Neural crest cell (in vitro differentiated cells): ENCODE measurements at regions not wholly inside any gene's neighbourhood (a gene's known extent, or its start where the extent isn't known, plus 50 kb on each side); places are given as distances from the start of the nearest gene placed in this dataset.

Source experiments
- DNase-seq: peaks from one replicate; pipeline ENCODE4 v3.0.0; 2021; ENCODE audit warnings: low read depth, mixed read lengths, low spot score
- H3K27ac Mint-ChIP-seq: one replicate; pipeline ENCODE4 v1.8.0; 2021; ENCODE audit warnings: mild to moderate bottlenecking, mixed read lengths; ENCODE audit not compliant: unreplicated experiment
- H3K27me3 Mint-ChIP-seq: 2 replicates; pipeline ENCODE4 v1.8.0; 2021; ENCODE audit warnings: low read depth, mild to moderate bottlenecking, mixed read lengths
- H3K36me3 Mint-ChIP-seq: 2 replicates; pipeline ENCODE4 v1.8.0; 2021; ENCODE audit warnings: low read depth, mild to moderate bottlenecking, mixed read lengths
- H3K4me1 Mint-ChIP-seq: 2 replicates; pipeline ENCODE4 v1.8.0; 2021; ENCODE audit warnings: mixed read lengths
- H3K4me3 Mint-ChIP-seq: one replicate; pipeline ENCODE4 v1.8.0; 2021; ENCODE audit warnings: mild to moderate bottlenecking, mixed read lengths
- H3K9me3 Mint-ChIP-seq: 2 replicates; pipeline ENCODE4 v1.8.0; 2021; ENCODE audit warnings: mixed read lengths
- CTCF ChIP-seq: fragments of 200-600 bp; sonication (generic); conservative IDR thresholded peaks from 2 replicates; pipeline ENCODE4 v1.5.0; 2021; ENCODE audit warnings: antibody characterized with exemption, mild to moderate bottlenecking

GRCh38 chr15:92705764-92706163, 50.2 kb upstream of the FAM174B start:
- no peak overlapping the region for H3K4me3 Mint-ChIP-seq
- H3K36me3 Mint-ChIP-seq: no peaks in the 10 kb centered on the region
- no peaks in the 10 kb centered on the region for H3K9me3 Mint-ChIP-seq
- no peak overlapping the region for H3K27ac Mint-ChIP-seq
- H3K27me3 Mint-ChIP-seq: peaks cover 2% of the 10 kb centered on the region
- peaks cover 10% of the 10 kb centered on the region for H3K4me1 Mint-ChIP-seq
- TF ChIP-seq CTCF: no peak
- no peak for DNase-seq

GRCh38 chr15:92706201-92706600, 50.6 kb upstream of the FAM174B start:
- no peak overlapping the region for H3K4me3 Mint-ChIP-seq
- no peak overlapping the region for H3K27ac Mint-ChIP-seq
- H3K4me1 Mint-ChIP-seq: peaks cover 10% of the 10 kb centered on the region
- no peak for DNase-seq
- H3K9me3 Mint-ChIP-seq: no peaks in the 10 kb centered on the region
- TF ChIP-seq CTCF: no peak
- peaks cover 2% of the 10 kb centered on the region for H3K27me3 Mint-ChIP-seq
- no peaks in the 10 kb centered on the region for H3K36me3 Mint-ChIP-seq

GRCh38 chr15:92707880-92708551, 52.4 kb upstream of the FAM174B start:
- H3K4me1 Mint-ChIP-seq: peaks cover 10% of the 10 kb centered on the region
- DNase-seq: no peak
- H3K9me3 Mint-ChIP-seq: no peaks in the 10 kb centered on the region
- H3K27ac Mint-ChIP-seq: peak overlapping the region; percentile 38
- no peaks in the 10 kb centered on the region for H3K36me3 Mint-ChIP-seq
- peaks cover 2% of the 10 kb centered on the region for H3K27me3 Mint-ChIP-seq
- H3K4me3 Mint-ChIP-seq: no peak overlapping the region
- no peak for TF ChIP-seq CTCF

GRCh38 chr15:92708635-92709034, 53.1 kb upstream of the FAM174B start:
- Mint-ChIP-seq H3K4me1 (peaks cover 14% of the 10 kb centered on the region), H3K36me3 (no peaks in the 10 kb centered on the region), H3K9me3 (no peaks in the 10 kb centered on the region), H3K27ac (no peak overlapping the region), H3K27me3 (peaks cover 2% of the 10 kb centered on the region), H3K4me3 (no peak overlapping the region)
- DNase-seq: no peak
- TF ChIP-seq CTCF: no peak

- Mint-ChIP-seq H3K4me3 (no peak overlapping the region), H3K27ac (peak overlapping the region; percentile 47), H3K27me3 (peaks cover 2% of the 10 kb centered on the region), H3K36me3 (no peaks in the 10 kb centered on the region), H3K9me3 (no peaks in the 10 kb centered on the region), H3K4me1 (peaks cover 18% of the 10 kb centered on the region)
- DNase-seq: no peak
- TF ChIP-seq CTCF: no peak
Observed at GRCh38 chr15:92709110-92709790, 53.7 kb upstream of the FAM174B start.
